GM12873 (cell line): ENCODE measurements at regions not wholly inside any gene's neighbourhood (a gene's known extent, or its start where the extent isn't known, plus 50 kb on each side); places are given as distances from the start of the nearest gene placed in this dataset.

Source experiments
- TF ChIP-seq, protein P1 (sequence below): IDR thresholded peaks from 2 replicates; pipeline ENCODE4 v1.5.1; 2012; ENCODE audit warnings: low read depth, mild to moderate bottlenecking, moderate library complexity, low read length, control low read depth; ENCODE audit not compliant: insufficient read depth; ENCODE audit errors: missing control alignments

- TF ChIP-seq, protein P1, sequence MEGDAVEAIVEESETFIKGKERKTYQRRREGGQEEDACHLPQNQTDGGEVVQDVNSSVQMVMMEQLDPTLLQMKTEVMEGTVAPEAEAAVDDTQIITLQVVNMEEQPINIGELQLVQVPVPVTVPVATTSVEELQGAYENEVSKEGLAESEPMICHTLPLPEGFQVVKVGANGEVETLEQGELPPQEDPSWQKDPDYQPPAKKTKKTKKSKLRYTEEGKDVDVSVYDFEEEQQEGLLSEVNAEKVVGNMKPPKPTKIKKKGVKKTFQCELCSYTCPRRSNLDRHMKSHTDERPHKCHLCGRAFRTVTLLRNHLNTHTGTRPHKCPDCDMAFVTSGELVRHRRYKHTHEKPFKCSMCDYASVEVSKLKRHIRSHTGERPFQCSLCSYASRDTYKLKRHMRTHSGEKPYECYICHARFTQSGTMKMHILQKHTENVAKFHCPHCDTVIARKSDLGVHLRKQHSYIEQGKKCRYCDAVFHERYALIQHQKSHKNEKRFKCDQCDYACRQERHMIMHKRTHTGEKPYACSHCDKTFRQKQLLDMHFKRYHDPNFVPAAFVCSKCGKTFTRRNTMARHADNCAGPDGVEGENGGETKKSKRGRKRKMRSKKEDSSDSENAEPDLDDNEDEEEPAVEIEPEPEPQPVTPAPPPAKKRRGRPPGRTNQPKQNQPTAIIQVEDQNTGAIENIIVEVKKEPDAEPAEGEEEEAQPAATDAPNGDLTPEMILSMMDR: no peak
These were observed 328.1 kb upstream of the LYPLAL1 start for GRCh38 chr1:218845589-218845988.

DNA sequence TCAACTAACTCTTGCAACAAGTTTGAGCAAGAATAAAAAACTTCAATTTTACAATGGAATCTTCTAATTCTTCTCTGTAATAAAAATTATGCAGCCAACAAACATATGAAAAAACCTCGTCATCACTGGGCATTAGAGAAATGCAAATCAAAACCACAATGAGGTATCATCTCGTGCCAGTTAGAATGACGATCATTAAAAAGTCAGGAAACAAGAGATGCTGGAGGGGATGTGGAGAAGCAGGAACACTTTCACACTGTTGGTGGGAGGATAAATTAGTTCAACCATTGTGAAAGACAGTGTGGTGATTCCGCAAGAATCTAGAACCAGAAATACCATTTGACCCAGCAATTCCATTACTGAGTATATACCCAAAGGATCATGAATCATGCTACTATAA, 327.5 kb upstream of the LYPLAL1 start:
- TF ChIP-seq, protein P1: no peak

DNA sequence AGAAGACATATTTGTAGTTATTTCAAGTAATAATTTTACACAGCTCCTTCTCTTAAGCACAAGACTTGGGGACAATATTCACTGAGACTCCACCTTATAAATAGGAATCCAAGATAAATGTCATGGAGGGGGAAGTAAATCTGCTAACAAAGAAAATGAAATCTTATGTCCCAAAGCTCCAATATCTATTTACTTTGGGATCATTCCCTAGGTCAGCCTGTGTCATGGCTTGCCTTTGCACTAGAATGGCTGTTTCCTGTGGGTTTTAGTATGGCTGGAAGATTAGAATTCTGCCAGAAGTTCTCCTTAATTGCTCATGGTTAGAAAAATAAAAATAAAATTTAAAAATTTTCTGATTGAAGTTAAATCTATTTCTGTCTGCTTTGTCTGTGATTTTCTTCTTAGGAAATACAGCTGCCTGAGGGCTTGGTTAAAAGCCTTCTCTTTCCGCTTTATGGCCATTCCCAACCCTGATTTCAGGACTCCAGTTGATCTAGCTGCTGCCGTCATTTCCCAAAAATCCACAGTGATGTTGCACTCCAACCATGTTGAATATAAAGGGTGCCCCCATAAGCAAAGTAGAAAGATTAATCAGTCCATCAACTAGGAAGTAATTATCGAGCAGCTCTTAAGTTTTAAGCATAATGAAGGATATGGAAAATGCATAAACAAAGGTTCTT, 326.4 kb upstream of the LYPLAL1 start:
- TF ChIP-seq, protein P1: no peak

DNA sequence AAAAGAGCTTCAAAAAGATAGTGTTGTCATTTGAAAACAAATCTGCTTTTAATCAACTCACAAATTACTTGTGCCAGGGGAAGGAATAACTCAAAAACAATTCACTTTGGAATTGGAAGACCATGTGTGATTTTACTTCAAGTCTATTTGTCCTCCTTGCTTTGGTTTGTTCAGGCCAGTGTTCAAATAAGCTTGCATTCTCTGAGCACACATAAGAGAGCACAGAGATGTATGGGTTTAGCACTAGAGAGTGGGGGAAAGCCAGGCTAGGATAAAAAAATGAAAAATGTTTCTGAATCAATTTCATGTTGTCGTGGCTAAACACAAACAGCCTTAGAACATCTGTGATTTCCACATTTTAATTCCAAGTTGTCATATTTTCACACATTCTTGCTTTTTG, 325.7 kb upstream of the LYPLAL1 start:
- TF ChIP-seq, protein P1: no peak

GRCh38 chr1:218850367-218850766, 323.3 kb upstream of the LYPLAL1 start:
- TF ChIP-seq, protein P1: no peak

DNA sequence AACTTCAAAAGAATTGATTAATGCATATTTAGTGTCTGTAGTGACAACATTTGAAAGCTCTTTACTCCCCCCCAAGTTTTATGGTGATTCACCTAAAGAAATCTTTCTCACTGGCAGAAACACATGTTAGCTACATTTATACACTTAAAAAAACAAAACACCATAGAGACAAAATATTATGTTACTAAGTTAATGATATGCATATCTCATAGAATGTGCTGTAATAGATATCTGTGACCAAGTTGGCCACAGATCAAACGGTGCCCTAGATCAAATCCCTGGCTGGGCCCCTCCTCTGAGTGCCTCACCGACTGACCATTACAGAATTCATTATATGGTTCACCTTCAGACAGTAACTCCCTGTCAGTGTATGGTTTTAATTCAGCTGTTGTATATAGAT, 322.1 kb upstream of the LYPLAL1 start:
- TF ChIP-seq, protein P1: no peak

- TF ChIP-seq, protein P1: no peak
These were observed 321.2 kb upstream of the LYPLAL1 start for GRCh38 chr1:218852527-218852926.
